Transverse colon (tissue), 4 donors: ENCODE measurements at regions not wholly inside any gene's neighbourhood (a gene's known extent, or its start where the extent isn't known, plus 50 kb on each side); places are given as distances from the start of the nearest gene placed in this dataset.

ENCODE experiments used
- DNase-seq: peaks from one replicate; pipeline ENCODE4 v3.0.0-alpha.2; 2019
- H3K27ac ChIP-seq, 4 donors: fragments of 200-600 bp; sonication (generic); 2 replicates each; pipeline ENCODE4 v1.5.1; 2016 to 2018; ENCODE audit warnings: inconsistent platforms in 4 of 4
- H3K27me3 ChIP-seq: fragments of 200-600 bp; sonication (generic); 2 replicates; pipeline ENCODE4 v1.5.1; 2017; ENCODE audit warnings: inconsistent platforms
- H3K36me3 ChIP-seq, 4 donors: fragments of 200-600 bp; sonication (generic); 2 replicates each; pipeline ENCODE4 v1.5.1; 2017 to 2019; ENCODE audit warnings: inconsistent platforms in 4 of 4
- H3K4me1 ChIP-seq, 4 donors: fragments of 200-600 bp; sonication (generic); 2 replicates each; pipeline ENCODE4 v1.5.1; 2017 to 2020; ENCODE audit warnings: inconsistent platforms in 4 of 4
- H3K4me3 ChIP-seq, 4 donors: fragments of 200-600 bp; sonication (generic); 1 replicate in 1 of 4; 2 replicates in 3 of 4; pipeline versions ENCODE4 v1.5.1 to v1.6.1; 2017 to 2019; ENCODE audit warnings: inconsistent platforms in 4 of 4
- H3K9me3 ChIP-seq, 2 donors: fragments of 200-600 bp; sonication (generic); 2 replicates each; pipeline ENCODE4 v1.5.1; 2017 to 2019; ENCODE audit warnings: inconsistent platforms in 2 of 2
- CTCF ChIP-seq, 5 experiments: fragments of 200-600 bp in 3 of 5; fragments of 450-650 bp in 2 of 5; sonication (generic) in 3 of 5; IDR thresholded peaks; 1 replicate in 2 of 5; 2 replicates in 3 of 5; pipeline ENCODE4 v1.5.1; 2016 to 2017; ENCODE audit warnings: antibody characterized with exemption in 5 of 5, inconsistent platforms in 3 of 5, mild to moderate bottlenecking in 2 of 5, moderate library complexity in 1 of 5
- EP300 ChIP-seq: sonication (generic); formaldehyde crosslinking; IDR thresholded peaks from one replicate; pipeline ENCODE4 v1.6.1; 2017; ENCODE audit warnings: antibody characterized with exemption, low read depth
- POLR2A ChIP-seq: fragments of 450-650 bp; IDR thresholded peaks from one replicate; pipeline ENCODE4 v1.6.1; 2016; ENCODE audit warnings: antibody characterized with exemption, mild to moderate bottlenecking, moderate library complexity
- POLR2AphosphoS5 ChIP-seq, 3 donors: sonication (generic); formaldehyde crosslinking; IDR thresholded peaks; one replicate each; pipeline ENCODE4 v1.6.1; 2016; ENCODE audit warnings: antibody characterized with exemption in 3 of 3
- WGBS, 2 donors: methylation state at CpG; one replicate each; pipeline ENCODE4 v1.1.5; 2018; ENCODE audit warnings: low coverage in 1 of 2; 5-methylcytosine and 5-hydroxymethylcytosine counted together
- in situ Hi-C, 4 donors: fragments of 200-750 bp; cut with MboI; loops; one replicate each; pipeline versions ENCODE4 v1.15.0 to v1.15.1; 2017; ENCODE audit warnings: low sequenced_read_pairs in 3 of 4, low pct_ligation_motif_present in 1 of 4, low pct_unique_long_range_greater_than_20kb in 1 of 4
- intact Hi-C: fragments of 100-400 bp; cut with DNase I; formaldehyde crosslinking; loops from one replicate; pipeline ENCODE4 v1.15.1; 2023; ENCODE audit warnings: low total_unique reads

GRCh38 chr17:79224903-79225302, 150.3 kb downstream of the ENGASE start:
- in situ Hi-C loops: no loop called here
- no peaks in the 10 kb centered on the region for H3K9me3 ChIP-seq
- WGBS, 2 donors: 59 to 62% methylated on average over 5 of the region's 5 CpGs

GRCh38 chr17:79224476-79224875, 149.9 kb downstream of the ENGASE start:
- 68% methylated on average over 4 of the region's 4 CpGs; no CpG with 5 or more reads in 1 of the 2 donors for WGBS, 2 donors
- Histone ChIP-seq H3K36me3 (no peaks in the 10 kb centered on the region), H3K4me3 (no peak overlapping the region), H3K27me3 (peaks cover 48% of the 10 kb centered on the region), H3K27ac (no peak overlapping the region), H3K4me1 (no peaks in the 10 kb centered on the region), H3K9me3 (no peaks in the 10 kb centered on the region)
- DNase-seq: no peak
- in situ Hi-C loops (no loop called here), intact Hi-C loops (no loop called here)
- TF ChIP-seq CTCF (IDR thresholded peaks at IDR 0.05) (no peak), POLR2A (no peak)

More at GRCh38 chr17:79224903-79225302, 150.3 kb downstream of the ENGASE start:
- Histone ChIP-seq H3K27me3 (peaks cover 44% of the 10 kb centered on the region), H3K27ac (no peak overlapping the region), H3K36me3 (no peaks in the 10 kb centered on the region), H3K4me1 (no peaks in the 10 kb centered on the region), H3K4me3 (no peak overlapping the region)
- no peak for DNase-seq
- TF ChIP-seq POLR2AphosphoS5 (IDR thresholded peaks at IDR 0.05) (no peak), EP300 (no peak), CTCF (IDR thresholded peaks at IDR 0.05) (no peak), POLR2A (no peak)
- intact Hi-C loops: no loop called here

- Histone ChIP-seq H3K36me3 (no peaks in the 10 kb centered on the region), H3K27ac (no peak overlapping the region), H3K27me3 (peaks cover 53% of the 10 kb centered on the region), H3K9me3 (no peaks in the 10 kb centered on the region), H3K4me3 (no peak overlapping the region), H3K4me1 (no peaks in the 10 kb centered on the region)
- DNase-seq: no peak
- intact Hi-C loops: no loop called here
- in situ Hi-C loops: no loop called here
- 60 to 76% methylated on average over 1 to 8 of the region's 8 CpGs for WGBS, 2 donors
- TF ChIP-seq POLR2A (no peak), CTCF (IDR thresholded peaks at IDR 0.05) (no peak), EP300 (no peak), POLR2AphosphoS5 (IDR thresholded peaks at IDR 0.05) (no peak)
These were observed 149.3 kb downstream of the ENGASE start for GRCh38 chr17:79223953-79224352.

- Histone ChIP-seq H3K4me1 (no peaks in the 10 kb centered on the region), H3K27me3 (peaks cover 58% of the 10 kb centered on the region), H3K4me3 (no peak overlapping the region), H3K27ac (no peak overlapping the region), H3K36me3 (no peaks in the 10 kb centered on the region), H3K9me3 (no peaks in the 10 kb centered on the region)
- TF ChIP-seq CTCF (IDR thresholded peaks at IDR 0.05) (no peak), POLR2AphosphoS5 (IDR thresholded peaks at IDR 0.05) (no peak), POLR2A (no peak)
- in situ Hi-C loops (no loop called here), intact Hi-C loops (no loop called here)
- 50 to 55% methylated on average over 4 to 9 of the region's 9 CpGs for WGBS, 2 donors
- DNase-seq: no peak
These were observed 148.8 kb downstream of the ENGASE start for GRCh38 chr17:79223471-79223870.
